Vagina (tissue), 2 donors: ENCODE measurements at regions not wholly inside any gene's neighbourhood (a gene's known extent, or its start where the extent isn't known, plus 50 kb on each side); places are given as distances from the start of the nearest gene placed in this dataset.

Experiments
- CTCF ChIP-seq, 3 experiments: fragments of 450-650 bp in 2 of 3; fragments of 200-600 bp in 1 of 3; sonication (generic) in 1 of 3; IDR thresholded peaks; one replicate each; pipeline ENCODE4 v1.5.1; 2017 to 2019; ENCODE audit warnings: antibody characterized with exemption in 3 of 3, mild to moderate bottlenecking in 2 of 3, moderate library complexity in 2 of 3
- POLR2A ChIP-seq, 2 donors: fragments of 450-650 bp; IDR thresholded peaks; one replicate each; pipeline ENCODE4 v1.6.1; 2017; ENCODE audit warnings: antibody characterized with exemption in 2 of 2, mild to moderate bottlenecking in 2 of 2, moderate library complexity in 2 of 2
- POLR2AphosphoS5 ChIP-seq, 2 donors: sonication (generic); formaldehyde crosslinking; IDR thresholded peaks; one replicate each; pipeline ENCODE4 v1.9.0; 2017; ENCODE audit warnings: antibody characterized with exemption in 2 of 2, mild to moderate bottlenecking in 2 of 2, low read depth in 1 of 2; ENCODE audit not compliant: insufficient read depth in 1 of 2

- TF ChIP-seq POLR2A (IDR thresholded peaks at IDR 0.05) (no peak), POLR2AphosphoS5 (IDR thresholded peaks at IDR 0.05; ENCODE audit: insufficient read depth in 1 of 2, low read depth in 1 of 2) (no peak), CTCF (IDR thresholded peaks at IDR 0.05) (no peak)
These were observed 67.7 kb upstream of the CD93 start for GRCh38 chr20:23153696-23154341.
